ENCODE measurements at regions not wholly inside any gene's neighbourhood (a gene's known extent, or its start where the extent isn't known, plus 50 kb on each side); places are given as distances from the start of the nearest gene placed in this dataset.

- Histone ChIP-seq H3K27me3 (ENCODE audit: control insufficient read depth in 3 of 3, insufficient read depth in 3 of 3, low read length in 2 of 3) (no peaks in the 10 kb centered on the region), H3K9ac (ENCODE audit: insufficient read depth in 1 of 2, low read length in 2 of 2) (no peak overlapping the region), H3K36me3 (ENCODE audit: control insufficient read depth in 4 of 4, insufficient read depth in 4 of 4, low read length in 4 of 4) (no peaks in the 10 kb centered on the region), H3K4me3 (no peak overlapping the region), H3K27ac (ENCODE audit: low read depth in 1 of 2, low read length in 1 of 2) (no peak overlapping the region), H3K4me1 (ENCODE audit: control insufficient read depth in 5 of 5, insufficient read depth in 5 of 5, low read length in 5 of 5) (peaks cover 0 to 48% (median 12%) of the 10 kb centered on the region in 5 donors), H3K9me3 (ENCODE audit: control insufficient read depth in 4 of 4, insufficient read depth in 3 of 4, low read length in 3 of 4) (peaks cover 0 to 2% (median 0%) of the 10 kb centered on the region in 4 donors)
- TF ChIP-seq CTCF (IDR thresholded peaks at IDR 0.05; ENCODE audit: control extremely low read depth, extremely low read depth): no peak
- WGBS, 2 donors: 82 to 83% methylated on average over 14 of the region's 14 CpGs
- DNase-seq (no peak), ATAC-seq (ENCODE audit: insufficient read depth, low FRiP score) (no peak)
These were observed 97.9 kb downstream of the ANKRD60 start for GRCh38 chr20:58130581-58130980.

GRCh38 chr20:58130156-58130555 lies 98.3 kb downstream of the ANKRD60 start:
- Histone ChIP-seq H3K9ac (ENCODE audit: insufficient read depth in 1 of 2, low read length in 2 of 2) (no peak overlapping the region), H3K27me3 (ENCODE audit: control insufficient read depth in 3 of 3, insufficient read depth in 3 of 3, low read length in 2 of 3) (no peaks in the 10 kb centered on the region), H3K9me3 (ENCODE audit: control insufficient read depth in 4 of 4, insufficient read depth in 3 of 4, low read length in 3 of 4) (peaks cover 0 to 3% (median 2%) of the 10 kb centered on the region in 4 donors), H3K4me1 (ENCODE audit: control insufficient read depth in 5 of 5, insufficient read depth in 5 of 5, low read length in 5 of 5) (peaks cover 0 to 44% (median 12%) of the 10 kb centered on the region in 5 donors), H3K4me3 (no peak overlapping the region), H3K36me3 (ENCODE audit: control insufficient read depth in 4 of 4, insufficient read depth in 4 of 4, low read length in 4 of 4) (no peaks in the 10 kb centered on the region), H3K27ac (ENCODE audit: low read depth in 1 of 2, low read length in 1 of 2) (no peak overlapping the region)
- no peak for TF ChIP-seq CTCF (IDR thresholded peaks at IDR 0.05; ENCODE audit: control extremely low read depth, extremely low read depth)
- WGBS, 2 donors: 90 to 91% methylated on average over 8 of the region's 8 CpGs
- no peak for ATAC-seq (ENCODE audit: insufficient read depth, low FRiP score)
- DNase-seq: no peak

- H3K9ac ChIP-seq (ENCODE audit: insufficient read depth in 1 of 2, low read length in 2 of 2): no peak overlapping the region
- no peaks in the 10 kb centered on the region for H3K36me3 ChIP-seq (ENCODE audit: control insufficient read depth in 4 of 4, insufficient read depth in 4 of 4, low read length in 4 of 4)
- H3K27me3 ChIP-seq (ENCODE audit: control insufficient read depth in 3 of 3, insufficient read depth in 3 of 3, low read length in 2 of 3): no peaks in the 10 kb centered on the region
- H3K4me1 ChIP-seq (ENCODE audit: control insufficient read depth in 5 of 5, insufficient read depth in 5 of 5, low read length in 5 of 5): peaks cover 0 to 41% (median 12%) of the 10 kb centered on the region in 5 donors
- ATAC-seq (ENCODE audit: insufficient read depth, low FRiP score) (no peak), DNase-seq (peak in 2 of 3 donors; percentile 33 to 52)
- no peak overlapping the region for H3K27ac ChIP-seq (ENCODE audit: low read depth in 1 of 2, low read length in 1 of 2)
- TF ChIP-seq CTCF (IDR thresholded peaks at IDR 0.05; ENCODE audit: control extremely low read depth, extremely low read depth): no peak
- peaks cover 0 to 7% (median 4%) of the 10 kb centered on the region in 4 donors for H3K9me3 ChIP-seq (ENCODE audit: control insufficient read depth in 4 of 4, insufficient read depth in 3 of 4, low read length in 3 of 4)
- 71% methylated on average over 13 of the region's 13 CpGs for WGBS, 2 donors
- H3K4me3 ChIP-seq: no peak overlapping the region
These were observed 98.7 kb downstream of the ANKRD60 start for GRCh38 chr20:58129721-58130151.

Measured in lung (tissue), 11 donors.